H9 (cell line): ENCODE measurements at regions not wholly inside any gene's neighbourhood (a gene's known extent, or its start where the extent isn't known, plus 50 kb on each side); places are given as distances from the start of the nearest gene placed in this dataset.

ENCODE experiments used
- DNase-seq: peaks from one replicate; pipeline ENCODE4 v3.0.0-alpha.2; 2017
- H2AFZ ChIP-seq: one replicate; pipeline ENCODE4 v1.6.1; 2013; ENCODE audit warnings: mild to moderate bottlenecking, low read length, control low read depth, moderate library complexity
- H2AK5ac ChIP-seq: 2 replicates; pipeline ENCODE4 v1.6.1; 2013; ENCODE audit warnings: low read length, control low read depth, mixed read lengths; ENCODE audit not compliant: insufficient read length
- H2BK120ac ChIP-seq: one replicate; pipeline ENCODE4 v1.6.1; 2013; ENCODE audit warnings: low read depth, mild to moderate bottlenecking, low read length, control low read depth, inconsistent platforms; ENCODE audit not compliant: poor library complexity, severe bottlenecking
- H2BK12ac ChIP-seq: 2 replicates; pipeline ENCODE4 v1.6.1; 2013; ENCODE audit warnings: low read length, control low read depth, mixed read lengths, low read depth; ENCODE audit not compliant: insufficient read length
- H2BK15ac ChIP-seq: 2 replicates; pipeline ENCODE4 v1.6.1; 2013; ENCODE audit warnings: low read depth, low read length, control low read depth
- H2BK20ac ChIP-seq: one replicate; pipeline ENCODE4 v1.6.1; 2013; ENCODE audit warnings: low read depth, mild to moderate bottlenecking, low read length, control low read depth, inconsistent platforms; ENCODE audit not compliant: poor library complexity, severe bottlenecking
- H2BK5ac ChIP-seq: 2 replicates; pipeline ENCODE4 v1.6.1; 2013; ENCODE audit warnings: low read length, control low read depth, mixed read lengths; ENCODE audit not compliant: insufficient read length
- H3K14ac ChIP-seq: 2 replicates; pipeline ENCODE4 v1.6.1; 2013; ENCODE audit warnings: low read length, control low read depth; ENCODE audit not compliant: insufficient read depth
- H3K18ac ChIP-seq: 2 replicates; pipeline ENCODE4 v1.6.1; 2013; ENCODE audit warnings: low read depth, mild to moderate bottlenecking, mixed read lengths, low read length, control low read depth; ENCODE audit not compliant: insufficient read length
- H3K23ac ChIP-seq: 2 replicates; pipeline ENCODE4 v1.6.1; 2013; ENCODE audit warnings: low read length, control low read depth, mixed read lengths, low read depth; ENCODE audit not compliant: insufficient read length
- H3K23me2 ChIP-seq: 2 replicates; pipeline ENCODE4 v1.6.1; 2013; ENCODE audit warnings: low read depth, mild to moderate bottlenecking, mixed read lengths, low read length, control low read depth; ENCODE audit not compliant: insufficient read length, poor library complexity, severe bottlenecking
- H3K27ac ChIP-seq: 2 replicates; pipeline ENCODE4 v1.5.1; 2013; ENCODE audit warnings: low read length, control low read depth, mixed read lengths, low read depth; ENCODE audit not compliant: insufficient read length
- H3K27me3 ChIP-seq: 2 replicates; pipeline ENCODE4 v1.6.1; 2013; ENCODE audit warnings: low read length, control low read depth, inconsistent platforms; ENCODE audit not compliant: insufficient read depth
- H3K4ac ChIP-seq: 2 replicates; pipeline ENCODE4 v1.6.1; 2013; ENCODE audit warnings: low read depth, mild to moderate bottlenecking, control low read depth, inconsistent platforms, low read length, moderate library complexity
- H3K4me1 ChIP-seq: 2 replicates; pipeline ENCODE4 v1.6.1; 2013; ENCODE audit warnings: low read length, control low read depth, inconsistent platforms; ENCODE audit not compliant: insufficient read depth
- H3K4me2 ChIP-seq: 2 replicates; pipeline ENCODE4 v1.6.1; 2013; ENCODE audit warnings: low read length, control low read depth, mixed read lengths; ENCODE audit not compliant: insufficient read length, insufficient read depth
- H3K56ac ChIP-seq: 2 replicates; pipeline ENCODE4 v1.6.1; 2013; ENCODE audit warnings: low read depth, mild to moderate bottlenecking, mixed read lengths, low read length, control low read depth; ENCODE audit not compliant: insufficient read length
- H3K79me1 ChIP-seq: 2 replicates; pipeline ENCODE4 v1.6.1; 2013; ENCODE audit warnings: low read depth, mild to moderate bottlenecking, moderate library complexity, low read length, control low read depth, inconsistent platforms; ENCODE audit not compliant: insufficient read depth, poor library complexity, severe bottlenecking
- H3K79me2 ChIP-seq: 2 replicates; pipeline ENCODE4 v1.6.1; 2013; ENCODE audit warnings: low read length, control low read depth, inconsistent platforms; ENCODE audit not compliant: insufficient read depth
- H3K9ac ChIP-seq: 2 replicates; pipeline ENCODE4 v1.6.1; 2013; ENCODE audit warnings: low read length, control low read depth, mixed read lengths; ENCODE audit not compliant: insufficient read length; ENCODE audit errors: extremely low read depth
- H3K9me3 ChIP-seq: one replicate; pipeline ENCODE4 v1.6.1; 2013; ENCODE audit warnings: low read depth, low read length, inconsistent platforms; ENCODE audit not compliant: control insufficient read depth
- H3T11ph ChIP-seq: one replicate; pipeline ENCODE4 v1.6.1; 2013; ENCODE audit warnings: mild to moderate bottlenecking, low read length, control low read depth, inconsistent platforms
- H4K20me1 ChIP-seq: one replicate; pipeline ENCODE4 v1.6.1; 2013; ENCODE audit not compliant: control insufficient read depth, insufficient read length, insufficient read depth
- H4K5ac ChIP-seq: 2 replicates; pipeline ENCODE4 v1.6.1; 2013; ENCODE audit warnings: low read depth, mild to moderate bottlenecking, mixed read lengths, low read length, control low read depth; ENCODE audit not compliant: insufficient read length
- H4K8ac ChIP-seq: replicated peaks from 2 replicates; pipeline ENCODE4 v1.6.1; 2013; ENCODE audit warnings: low read length, control low read depth, mixed read lengths, low read depth; ENCODE audit not compliant: insufficient read length
- H4K91ac ChIP-seq: 2 replicates; pipeline ENCODE4 v1.6.1; 2013; ENCODE audit warnings: low read depth, mild to moderate bottlenecking, moderate library complexity, mixed read lengths, low read length, control low read depth; ENCODE audit not compliant: insufficient read length
- H3K27ac Mint-ChIP-seq, 3 experiments: 2 replicates in 2 of 3; 3 replicates in 1 of 3; pipeline ENCODE4 v1.8.0; 2020 to 2021; ENCODE audit warnings: mixed read lengths in 3 of 3, mild to moderate bottlenecking in 1 of 3, moderate library complexity in 1 of 3
- H3K27me3 Mint-ChIP-seq: 2 replicates; pipeline ENCODE4 v1.8.0; 2021; ENCODE audit warnings: low read depth, mild to moderate bottlenecking, moderate library complexity, mixed read lengths
- H3K36me3 Mint-ChIP-seq, 3 experiments: 2 replicates in 2 of 3; 3 replicates in 1 of 3; pipeline ENCODE4 v1.8.0; 2020 to 2021; ENCODE audit warnings: low read depth in 3 of 3, mixed read lengths in 3 of 3; ENCODE audit not compliant: insufficient read depth in 1 of 3
- H3K4me1 Mint-ChIP-seq, 2 experiments: 2 replicates each; pipeline ENCODE4 v1.8.0; 2020; ENCODE audit warnings: mixed read lengths in 2 of 2
- H3K4me3 Mint-ChIP-seq, 2 experiments: 2 replicates in 1 of 2; 3 replicates in 1 of 2; pipeline ENCODE4 v1.8.0; 2020 to 2021; ENCODE audit warnings: mild to moderate bottlenecking in 2 of 2, mixed read lengths in 2 of 2, moderate library complexity in 1 of 2
- H3K9me3 Mint-ChIP-seq, 2 experiments: 2 replicates in 1 of 2; 3 replicates in 1 of 2; pipeline ENCODE4 v1.8.0; 2020; ENCODE audit warnings: mild to moderate bottlenecking in 2 of 2, mixed read lengths in 2 of 2, moderate library complexity in 1 of 2
- CTCF ChIP-seq: fragments of 200-600 bp; sonication (generic); conservative IDR thresholded peaks from 3 replicates; pipeline ENCODE4 v1.8.0; 2021; ENCODE audit warnings: antibody characterized with exemption, mild to moderate bottlenecking
- WGBS: extraction: QIAGEN DNeasy Blood & Tissue Kit; methylation state at CpG from one replicate; pipeline ENCODE4 v1.1.7; 2013; ENCODE audit warnings: missing lambda C conversion rate, low lambda C conversion rate, mixed read lengths; ENCODE audit not compliant: insufficient read length; ENCODE audit errors: extremely low coverage; 5-methylcytosine and 5-hydroxymethylcytosine counted together

- H3K27ac ChIP-seq: no peak overlapping the region
- H3T11ph ChIP-seq: no peak overlapping the region
- H2BK15ac ChIP-seq: no peak overlapping the region
- H3K9ac ChIP-seq: no peak overlapping the region
- H3K4me1 ChIP-seq: no peaks in the 10 kb centered on the region
- H3K23me2 ChIP-seq: no peaks in the 10 kb centered on the region
- no peaks in the 10 kb centered on the region for H4K20me1 ChIP-seq
- no peak overlapping the region for H4K8ac ChIP-seq
- H3K4ac ChIP-seq: no peak overlapping the region
- no peak overlapping the region for H3K18ac ChIP-seq
- TF ChIP-seq CTCF: no peak
- no peaks in the 10 kb centered on the region for H3K27me3 ChIP-seq
- H3K27ac Mint-ChIP-seq: no peak overlapping the region
- H3K79me2 ChIP-seq: no peaks in the 10 kb centered on the region
- no peak overlapping the region for H2BK20ac ChIP-seq
- H3K79me1 ChIP-seq: no peaks in the 10 kb centered on the region
- H3K9me3 ChIP-seq: no peaks in the 10 kb centered on the region
- no peak overlapping the region for H3K4me3 Mint-ChIP-seq
- no peak overlapping the region for H2BK5ac ChIP-seq
- no peaks in the 10 kb centered on the region for H3K27me3 Mint-ChIP-seq
- H3K4me2 ChIP-seq: no peak overlapping the region
- no peak overlapping the region for H2BK12ac ChIP-seq
- H4K5ac ChIP-seq: no peak overlapping the region
- no peak overlapping the region for H2AFZ ChIP-seq
- H3K14ac ChIP-seq: no peak overlapping the region
- no peak overlapping the region for H3K56ac ChIP-seq
- H4K91ac ChIP-seq: no peak overlapping the region
- H3K36me3 Mint-ChIP-seq: no peaks in the 10 kb centered on the region
- no peaks in the 10 kb centered on the region for H3K9me3 Mint-ChIP-seq
- H3K23ac ChIP-seq: no peak overlapping the region
- no peak overlapping the region for H2BK120ac ChIP-seq
- no peak overlapping the region for H2AK5ac ChIP-seq
- H3K4me1 Mint-ChIP-seq: peaks cover 0 to 2% of the 10 kb centered on the region in 2 experiments; a peak in 1 of 4 replicates
- no peak for DNase-seq
- no CpG with 5 or more reads among the region's 6 CpGs for WGBS
These were observed 554.5 kb upstream of the NR5A2 start for GRCh38 chr1:199472978-199473377.
